Hepatocyte (in vitro differentiated cells): ENCODE measurements at regions not wholly inside any gene's neighbourhood (a gene's known extent, or its start where the extent isn't known, plus 50 kb on each side); places are given as distances from the start of the nearest gene placed in this dataset.

Experiments used
- DNase-seq: peaks from one replicate; pipeline ENCODE4 v3.0.0-alpha.2; 2016; ENCODE audit warnings: low spot score
- H2AFZ ChIP-seq: fragments of 200-600 bp; sonication (generic); 2 replicates; pipeline ENCODE4 v1.6.0; 2016; ENCODE audit warnings: antibody characterized with exemption, mild to moderate bottlenecking
- H3K27ac ChIP-seq: fragments of 200-600 bp; sonication (generic); 2 replicates; pipeline ENCODE4 v1.5.1; 2016; ENCODE audit warnings: mild to moderate bottlenecking
- H3K27me3 ChIP-seq: fragments of 200-600 bp; sonication (generic); 2 replicates; pipeline ENCODE4 v1.6.1; 2016
- H3K36me3 ChIP-seq: fragments of 200-600 bp; sonication (generic); replicated peaks from 2 replicates; pipeline ENCODE4 v1.5.1; 2016; ENCODE audit warnings: low read depth; ENCODE audit not compliant: insufficient read depth
- H3K4me1 ChIP-seq: fragments of 200-600 bp; sonication (generic); 2 replicates; pipeline ENCODE4 v1.5.1; 2016; ENCODE audit warnings: mild to moderate bottlenecking, moderate library complexity; ENCODE audit not compliant: insufficient read depth
- H3K4me2 ChIP-seq: fragments of 200-600 bp; sonication (generic); 2 replicates; pipeline ENCODE4 v1.6.0; 2016
- H3K4me3 ChIP-seq: fragments of 200-600 bp; sonication (generic); 2 replicates; pipeline ENCODE4 v1.5.1; 2016; ENCODE audit warnings: mild to moderate bottlenecking
- H3K79me2 ChIP-seq: fragments of 200-600 bp; sonication (generic); 2 replicates; pipeline ENCODE4 v1.6.0; 2017; ENCODE audit warnings: mild to moderate bottlenecking
- H3K9me2 ChIP-seq: fragments of 200-600 bp; sonication (generic); replicated peaks from 2 replicates; pipeline ENCODE4 v1.6.0; 2017; ENCODE audit warnings: mild to moderate bottlenecking; ENCODE audit not compliant: insufficient read depth
- H3K9me3 ChIP-seq: fragments of 200-600 bp; sonication (generic); 2 replicates; pipeline ENCODE4 v1.5.1; 2016; ENCODE audit warnings: low read depth, mild to moderate bottlenecking
- H4K20me1 ChIP-seq: fragments of 200-600 bp; sonication (generic); 2 replicates; pipeline ENCODE4 v1.6.0; 2016; ENCODE audit warnings: mild to moderate bottlenecking; ENCODE audit not compliant: insufficient read depth, poor library complexity, severe bottlenecking
- CTCF ChIP-seq: fragments of 200-600 bp; sonication (generic); IDR thresholded peaks from 2 replicates; pipeline ENCODE4 v1.5.1; 2016; ENCODE audit warnings: antibody characterized with exemption, mild to moderate bottlenecking; ENCODE audit not compliant: poor library complexity
- EZH2 ChIP-seq: fragments of 200-600 bp; sonication (generic); IDR thresholded peaks from 2 replicates; pipeline ENCODE4 v1.6.1; 2016; ENCODE audit warnings: antibody characterized with exemption, mild to moderate bottlenecking, borderline replicate concordance
- EZH2phosphoT487 ChIP-seq: fragments of 200-600 bp; sonication (generic); IDR thresholded peaks from one replicate; pipeline ENCODE4 v1.6.1; 2018; ENCODE audit warnings: antibody characterized with exemption, mild to moderate bottlenecking, low read depth, moderate library complexity; ENCODE audit not compliant: unreplicated experiment, severe bottlenecking
- WGBS: methylation state at CpG from one replicate; pipeline ENCODE4 v1.1.6; 2016; ENCODE audit warnings: low lambda C conversion rate; ENCODE audit errors: missing lambda C conversion rate; 5-methylcytosine and 5-hydroxymethylcytosine counted together

- WGBS: 72% methylated on average over 3 of the region's 3 CpGs
- Histone ChIP-seq H3K27me3 (no peaks in the 10 kb centered on the region), H3K27ac (no peak overlapping the region), H3K4me3 (no peak overlapping the region), H3K4me1 (no peaks in the 10 kb centered on the region), H3K36me3 (no peaks in the 10 kb centered on the region), H3K9me3 (no peaks in the 10 kb centered on the region), H4K20me1 (no peaks in the 10 kb centered on the region), H2AFZ (no peak overlapping the region), H3K79me2 (no peaks in the 10 kb centered on the region), H3K4me2 (no peak overlapping the region), H3K9me2 (no peaks in the 10 kb centered on the region)
- no peak for DNase-seq
- TF ChIP-seq EZH2phosphoT487: no peak
- no peak for TF ChIP-seq CTCF
- no peak for TF ChIP-seq EZH2
These were observed 66.3 kb upstream of the MSN start for GRCh38 chrX:65601126-65601525.

GRCh38 chrX:65600106-65600505 is 65.5 kb upstream of the LAS1L start:
- Histone ChIP-seq H3K4me3 (no peak overlapping the region), H4K20me1 (no peaks in the 10 kb centered on the region), H2AFZ (no peak overlapping the region), H3K27ac (no peak overlapping the region), H3K4me2 (no peak overlapping the region), H3K4me1 (no peaks in the 10 kb centered on the region), H3K9me2 (no peaks in the 10 kb centered on the region), H3K27me3 (no peaks in the 10 kb centered on the region), H3K79me2 (no peaks in the 10 kb centered on the region), H3K9me3 (no peaks in the 10 kb centered on the region), H3K36me3 (no peaks in the 10 kb centered on the region)
- TF ChIP-seq EZH2phosphoT487: no peak
- no peak for TF ChIP-seq EZH2
- TF ChIP-seq CTCF: no peak
- WGBS: 62% methylated on average over 7 of the region's 7 CpGs
- no peak for DNase-seq

- no peaks in the 10 kb centered on the region for H3K4me1 ChIP-seq
- H4K20me1 ChIP-seq: no peaks in the 10 kb centered on the region
- DNase-seq: no peak
- H3K27ac ChIP-seq: no peak overlapping the region
- H3K4me2 ChIP-seq: no peak overlapping the region
- H3K79me2 ChIP-seq: no peaks in the 10 kb centered on the region
- 89% methylated on average over 8 of the region's 8 CpGs for WGBS
- no peaks in the 10 kb centered on the region for H3K9me3 ChIP-seq
- H2AFZ ChIP-seq: no peak overlapping the region
- H3K4me3 ChIP-seq: no peak overlapping the region
- TF ChIP-seq EZH2 (no peak), EZH2phosphoT487 (no peak), CTCF (no peak)
- H3K36me3 ChIP-seq: no peaks in the 10 kb centered on the region
- no peaks in the 10 kb centered on the region for H3K9me2 ChIP-seq
- no peaks in the 10 kb centered on the region for H3K27me3 ChIP-seq
These were observed 64.1 kb upstream of the LAS1L start for GRCh38 chrX:65598559-65599147.
